Hepatocyte (in vitro differentiated cells): ENCODE measurements at regions not wholly inside any gene's neighbourhood (a gene's known extent, or its start where the extent isn't known, plus 50 kb on each side); places are given as distances from the start of the nearest gene placed in this dataset.
A peak's percentile ranks its signal among the peaks of the same experiment; 100 is the strongest.

Experiments
- DNase-seq: peaks from one replicate; pipeline ENCODE4 v3.0.0-alpha.2; 2016; ENCODE audit warnings: low spot score
- H2AFZ ChIP-seq: fragments of 200-600 bp; sonication (generic); 2 replicates; pipeline ENCODE4 v1.6.0; 2016; ENCODE audit warnings: antibody characterized with exemption, mild to moderate bottlenecking
- H3K27ac ChIP-seq: fragments of 200-600 bp; sonication (generic); 2 replicates; pipeline ENCODE4 v1.5.1; 2016; ENCODE audit warnings: mild to moderate bottlenecking
- H3K27me3 ChIP-seq: fragments of 200-600 bp; sonication (generic); 2 replicates; pipeline ENCODE4 v1.6.1; 2016
- H3K36me3 ChIP-seq: fragments of 200-600 bp; sonication (generic); replicated peaks from 2 replicates; pipeline ENCODE4 v1.5.1; 2016; ENCODE audit warnings: low read depth; ENCODE audit not compliant: insufficient read depth
- H3K4me1 ChIP-seq: fragments of 200-600 bp; sonication (generic); 2 replicates; pipeline ENCODE4 v1.5.1; 2016; ENCODE audit warnings: mild to moderate bottlenecking, moderate library complexity; ENCODE audit not compliant: insufficient read depth
- H3K4me2 ChIP-seq: fragments of 200-600 bp; sonication (generic); 2 replicates; pipeline ENCODE4 v1.6.0; 2016
- H3K4me3 ChIP-seq: fragments of 200-600 bp; sonication (generic); 2 replicates; pipeline ENCODE4 v1.5.1; 2016; ENCODE audit warnings: mild to moderate bottlenecking
- H3K79me2 ChIP-seq: fragments of 200-600 bp; sonication (generic); 2 replicates; pipeline ENCODE4 v1.6.0; 2017; ENCODE audit warnings: mild to moderate bottlenecking
- H3K9me2 ChIP-seq: fragments of 200-600 bp; sonication (generic); replicated peaks from 2 replicates; pipeline ENCODE4 v1.6.0; 2017; ENCODE audit warnings: mild to moderate bottlenecking; ENCODE audit not compliant: insufficient read depth
- H3K9me3 ChIP-seq: fragments of 200-600 bp; sonication (generic); 2 replicates; pipeline ENCODE4 v1.5.1; 2016; ENCODE audit warnings: low read depth, mild to moderate bottlenecking
- H4K20me1 ChIP-seq: fragments of 200-600 bp; sonication (generic); 2 replicates; pipeline ENCODE4 v1.6.0; 2016; ENCODE audit warnings: mild to moderate bottlenecking; ENCODE audit not compliant: insufficient read depth, poor library complexity, severe bottlenecking
- CTCF ChIP-seq: fragments of 200-600 bp; sonication (generic); IDR thresholded peaks from 2 replicates; pipeline ENCODE4 v1.5.1; 2016; ENCODE audit warnings: antibody characterized with exemption, mild to moderate bottlenecking; ENCODE audit not compliant: poor library complexity
- EZH2 ChIP-seq: fragments of 200-600 bp; sonication (generic); IDR thresholded peaks from 2 replicates; pipeline ENCODE4 v1.6.1; 2016; ENCODE audit warnings: antibody characterized with exemption, mild to moderate bottlenecking, borderline replicate concordance
- EZH2phosphoT487 ChIP-seq: fragments of 200-600 bp; sonication (generic); IDR thresholded peaks from one replicate; pipeline ENCODE4 v1.6.1; 2018; ENCODE audit warnings: antibody characterized with exemption, mild to moderate bottlenecking, low read depth, moderate library complexity; ENCODE audit not compliant: unreplicated experiment, severe bottlenecking
- WGBS: methylation state at CpG from one replicate; pipeline ENCODE4 v1.1.6; 2016; ENCODE audit warnings: low lambda C conversion rate; ENCODE audit errors: missing lambda C conversion rate; 5-methylcytosine and 5-hydroxymethylcytosine counted together

GRCh38 chr3:66128623-66129022 is 89.9 kb upstream of the MAGI1 start:
- Histone ChIP-seq H3K4me2 (no peak overlapping the region), H3K79me2 (no peaks in the 10 kb centered on the region), H3K4me1 (no peaks in the 10 kb centered on the region), H3K9me3 (no peaks in the 10 kb centered on the region), H4K20me1 (no peaks in the 10 kb centered on the region), H3K27ac (no peak overlapping the region), H3K27me3 (no peaks in the 10 kb centered on the region), H3K9me2 (no peaks in the 10 kb centered on the region), H2AFZ (no peak overlapping the region), H3K36me3 (no peaks in the 10 kb centered on the region), H3K4me3 (no peak overlapping the region)
- DNase-seq = no peak
- WGBS = 75% methylated on average over 1 of the region's 1 CpG
- TF ChIP-seq CTCF = no peak
- TF ChIP-seq EZH2 = no peak
- no peak for TF ChIP-seq EZH2phosphoT487

GRCh38 chr3:66121318-66121717 is 82.6 kb upstream of the MAGI1 start:
- H4K20me1 ChIP-seq = no peaks in the 10 kb centered on the region
- DNase-seq = no peak
- peaks cover 3% of the 10 kb centered on the region for H3K4me1 ChIP-seq
- no peaks in the 10 kb centered on the region for H3K79me2 ChIP-seq
- WGBS = 79% methylated on average over 6 of the region's 6 CpGs
- H2AFZ ChIP-seq = no peak overlapping the region
- H3K36me3 ChIP-seq = no peaks in the 10 kb centered on the region
- no peaks in the 10 kb centered on the region for H3K9me3 ChIP-seq
- H3K4me3 ChIP-seq = no peak overlapping the region
- H3K9me2 ChIP-seq = no peaks in the 10 kb centered on the region
- no peaks in the 10 kb centered on the region for H3K27me3 ChIP-seq
- H3K4me2 ChIP-seq = no peak overlapping the region
- no peak for TF ChIP-seq EZH2
- TF ChIP-seq CTCF = no peak
- TF ChIP-seq EZH2phosphoT487 = no peak
- no peak overlapping the region for H3K27ac ChIP-seq

- peak; percentile 58 for DNase-seq
- H2AFZ ChIP-seq = no peak overlapping the region
- H4K20me1 ChIP-seq = no peaks in the 10 kb centered on the region
- TF ChIP-seq CTCF (no peak), EZH2phosphoT487 (no peak), EZH2 (no peak)
- peak overlapping the region; percentile 56 for H3K27ac ChIP-seq
- no peak overlapping the region for H3K4me2 ChIP-seq
- no peaks in the 10 kb centered on the region for H3K36me3 ChIP-seq
- WGBS = 58% methylated on average over 6 of the region's 6 CpGs
- no peaks in the 10 kb centered on the region for H3K9me2 ChIP-seq
- H3K4me3 ChIP-seq = no peak overlapping the region
- no peaks in the 10 kb centered on the region for H3K9me3 ChIP-seq
- H3K4me1 ChIP-seq = peaks cover 6% of the 10 kb centered on the region
- no peaks in the 10 kb centered on the region for H3K27me3 ChIP-seq
- no peaks in the 10 kb centered on the region for H3K79me2 ChIP-seq
Observed at GRCh38 chr3:66115858-66116654, 77.3 kb upstream of the MAGI1 start.
